EL (cell line): ENCODE measurements at regions not wholly inside any gene's neighbourhood (a gene's known extent, or its start where the extent isn't known, plus 50 kb on each side); places are given as distances from the start of the nearest gene placed in this dataset.

ENCODE experiments used
- DNase-seq: peaks from one replicate; pipeline ENCODE4 v3.0.0-alpha.2; 2016

- no peak for DNase-seq
These were observed 590.3 kb downstream of the BCL11A start for GRCh38 chr2:59963157-59963556.

- DNase-seq = no peak
These were observed 591.7 kb downstream of the BCL11A start for GRCh38 chr2:59961746-59962145.

DNA sequence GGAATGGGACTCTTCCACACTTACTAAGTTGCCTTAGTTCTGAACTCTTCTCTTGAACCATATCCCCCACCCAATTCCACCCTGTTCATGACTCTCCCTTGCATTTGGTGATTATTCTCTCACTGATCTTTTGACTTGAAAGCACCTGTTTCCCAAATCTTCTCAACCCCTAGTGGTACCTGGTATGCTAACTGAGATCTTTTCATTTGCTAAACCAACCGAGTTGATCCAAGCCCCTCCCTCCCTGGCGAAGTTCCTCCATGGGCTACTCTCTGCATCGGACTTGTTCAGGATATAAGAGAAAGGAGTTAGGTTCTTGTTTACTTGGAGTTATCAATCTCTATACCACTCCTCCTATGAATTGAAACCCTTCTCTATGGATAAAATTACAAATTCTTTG is 593.5 kb downstream of the BCL11A start:
- no peak for DNase-seq

DNA sequence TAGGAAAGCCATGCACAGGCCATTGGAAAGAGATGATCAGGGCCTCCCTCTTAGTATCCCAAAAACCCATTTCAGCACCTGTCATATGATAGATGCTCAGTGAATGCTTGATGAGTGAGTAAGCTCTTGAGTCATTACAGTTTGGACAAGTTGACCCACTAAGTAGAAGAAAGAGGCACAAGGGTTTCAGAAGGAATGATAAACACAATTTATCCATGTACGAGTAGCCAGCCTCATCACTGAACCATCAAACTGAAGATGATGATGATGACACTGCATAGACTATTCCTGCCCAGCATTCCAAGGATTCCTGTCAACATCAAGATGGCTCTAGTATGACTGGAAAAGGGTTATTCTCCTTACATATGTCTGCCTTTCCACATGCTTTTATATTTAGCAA is 596.0 kb downstream of the BCL11A start:
- DNase-seq = no peak

GRCh38 chr2:59956981-59957380 is 596.5 kb downstream of the BCL11A start:
- no peak for DNase-seq

GRCh38 chr2:59947917-59948541 is 605.4 kb downstream of the BCL11A start:
- DNase-seq = no peak

DNA sequence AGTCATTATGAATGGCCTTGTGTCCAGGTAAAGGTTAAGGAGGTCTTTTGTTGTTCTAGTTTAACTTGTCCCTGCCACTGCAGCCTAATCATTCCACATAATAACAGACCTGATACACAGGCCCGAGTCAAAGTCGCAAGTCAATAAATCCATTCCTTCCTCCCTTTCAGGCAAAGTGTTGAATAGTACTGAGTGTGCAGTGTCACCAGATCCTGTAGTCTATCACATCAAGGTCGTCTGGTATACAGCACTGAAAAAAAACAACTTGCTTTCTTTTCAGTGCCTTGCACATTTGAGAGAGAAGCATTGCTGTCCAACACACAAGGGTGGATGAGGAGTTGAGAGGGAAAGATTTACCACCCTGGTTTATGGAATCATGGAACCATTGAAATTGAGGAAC is 606.2 kb downstream of the BCL11A start:
- no peak for DNase-seq

DNA sequence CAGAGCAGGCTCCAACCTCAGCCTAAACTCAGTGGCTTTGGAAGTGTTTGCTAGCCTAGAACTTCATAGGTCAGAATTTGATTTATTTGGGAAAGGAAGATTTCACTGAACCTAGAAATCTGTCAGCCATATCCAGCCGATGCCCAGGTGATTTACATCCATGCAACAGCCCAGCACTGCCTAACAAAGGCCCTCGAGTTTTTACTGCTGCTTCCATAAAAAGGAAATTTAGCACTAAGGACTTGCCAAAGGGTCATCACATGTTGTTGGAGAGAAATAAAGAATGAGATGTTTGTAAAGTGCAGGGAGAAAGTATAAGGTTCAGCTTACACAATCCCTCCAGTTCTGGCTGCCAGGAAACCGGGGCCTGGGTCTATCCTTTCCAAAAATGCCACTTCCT is 614.2 kb downstream of the BCL11A start:
- no peak for DNase-seq

- no peak for DNase-seq
These were observed 615.3 kb downstream of the BCL11A start for GRCh38 chr2:59938181-59938580.

- no peak for DNase-seq
These were observed 617.4 kb downstream of the BCL11A start for GRCh38 chr2:59936048-59936447.

- DNase-seq = no peak
These were observed 618.4 kb downstream of the BCL11A start for GRCh38 chr2:59935005-59935404.

- no peak for DNase-seq
These were observed 619.5 kb downstream of the BCL11A start for GRCh38 chr2:59933948-59934347.

DNA sequence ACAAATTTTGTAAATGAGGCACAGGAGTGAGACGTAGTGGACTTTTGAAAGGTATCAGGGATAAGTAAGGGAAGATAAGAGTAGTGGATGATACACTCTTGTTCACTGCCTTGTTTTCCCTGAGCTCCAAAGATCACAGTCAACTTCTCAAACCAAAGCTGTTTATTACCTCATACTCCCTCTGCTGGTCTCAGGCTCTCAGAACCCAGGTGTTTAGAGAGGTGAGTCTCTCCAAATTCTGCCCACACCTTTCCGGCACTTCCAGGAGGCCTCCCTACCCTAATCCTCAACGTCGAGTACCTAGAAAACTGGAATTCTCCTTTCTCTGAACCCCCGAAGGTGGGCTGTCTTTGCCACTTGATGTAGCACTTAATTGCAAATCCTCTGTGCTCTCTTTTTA is 621.1 kb downstream of the BCL11A start:
- no peak for DNase-seq

GRCh38 chr2:59930430-59930829 is 623.0 kb downstream of the BCL11A start:
- DNase-seq = no peak

DNA sequence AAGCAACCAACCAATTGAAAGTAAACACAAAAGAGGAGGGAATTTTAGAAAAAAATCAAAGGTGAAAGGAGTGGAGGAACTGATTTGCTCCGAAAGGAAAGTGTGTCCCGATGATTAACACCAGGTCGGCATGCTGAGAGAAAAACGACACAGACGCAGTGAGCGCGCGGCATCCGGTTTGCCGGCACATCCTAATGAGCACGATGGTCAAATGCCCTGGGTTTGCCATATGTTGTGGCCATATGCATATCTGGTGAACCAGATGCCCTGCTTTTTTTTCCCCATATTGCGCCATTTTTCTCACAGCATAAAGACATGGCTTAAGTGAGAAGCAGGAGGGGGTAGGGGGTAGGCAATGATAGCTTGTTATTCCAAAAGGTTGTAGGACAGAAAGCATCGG is 626.7 kb downstream of the BCL11A start:
- no peak for DNase-seq

GRCh38 chr2:59925321-59925720 is 628.1 kb downstream of the BCL11A start:
- no peak for DNase-seq

DNA sequence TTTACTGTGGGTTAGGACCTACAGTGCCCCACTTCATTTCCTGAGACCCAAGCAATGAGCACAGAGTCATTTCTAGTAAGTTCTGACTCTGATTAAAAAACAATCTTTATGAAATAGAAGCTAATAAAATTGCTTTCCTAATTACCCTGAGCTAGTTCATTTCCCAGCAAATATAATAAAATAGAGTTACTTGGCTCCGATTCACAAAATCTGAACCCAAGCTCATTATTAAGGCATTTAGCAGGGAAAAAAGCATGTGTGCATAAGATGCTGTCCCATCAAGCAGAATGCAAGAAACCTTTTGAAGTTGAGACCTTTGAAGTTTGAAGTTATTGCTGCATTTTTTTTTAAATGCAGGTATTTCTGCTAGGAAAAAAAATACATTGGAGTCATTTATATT is 629.1 kb downstream of the BCL11A start:
- DNase-seq = no peak

DNA sequence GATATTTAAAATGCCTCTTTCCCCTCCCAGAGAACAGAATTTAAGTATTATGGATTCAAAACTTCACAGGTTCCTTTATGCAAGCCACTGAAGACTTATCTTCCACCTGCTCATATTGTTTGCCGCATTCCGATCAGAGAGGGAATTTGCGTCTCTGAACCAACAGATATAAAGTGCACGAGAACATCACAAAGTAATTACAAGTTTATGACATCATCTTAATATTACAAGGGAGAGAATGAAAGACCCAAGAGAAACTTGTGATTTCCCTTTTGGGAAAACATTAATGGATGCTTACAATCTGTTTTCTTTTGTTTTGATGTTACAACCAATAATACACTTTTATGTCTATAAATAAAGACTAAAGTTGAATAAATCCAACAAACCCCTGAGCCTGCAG is 631.0 kb downstream of the BCL11A start:
- DNase-seq = no peak

DNA sequence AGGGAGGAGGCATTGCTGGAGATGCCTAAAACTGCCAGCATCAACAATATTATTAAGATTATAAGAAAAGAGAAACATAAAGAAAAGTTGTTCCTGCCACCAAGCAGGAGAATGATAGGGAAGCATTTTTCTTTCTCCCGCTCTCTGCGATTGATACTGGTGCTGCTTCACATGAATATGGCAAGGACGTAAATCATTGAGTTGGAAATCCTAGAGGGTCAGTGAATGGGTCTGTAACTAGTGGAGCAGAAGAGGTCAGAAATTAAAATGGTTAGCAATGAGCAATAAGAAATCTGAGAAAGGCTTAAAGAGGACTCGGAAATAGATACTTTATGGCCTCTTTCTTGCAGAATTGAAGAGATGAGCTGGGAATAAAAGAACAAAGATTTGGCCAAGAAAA is 631.7 kb downstream of the BCL11A start:
- DNase-seq = no peak

- DNase-seq = no peak
These were observed 632.5 kb downstream of the BCL11A start for GRCh38 chr2:59920961-59921360.

DNA sequence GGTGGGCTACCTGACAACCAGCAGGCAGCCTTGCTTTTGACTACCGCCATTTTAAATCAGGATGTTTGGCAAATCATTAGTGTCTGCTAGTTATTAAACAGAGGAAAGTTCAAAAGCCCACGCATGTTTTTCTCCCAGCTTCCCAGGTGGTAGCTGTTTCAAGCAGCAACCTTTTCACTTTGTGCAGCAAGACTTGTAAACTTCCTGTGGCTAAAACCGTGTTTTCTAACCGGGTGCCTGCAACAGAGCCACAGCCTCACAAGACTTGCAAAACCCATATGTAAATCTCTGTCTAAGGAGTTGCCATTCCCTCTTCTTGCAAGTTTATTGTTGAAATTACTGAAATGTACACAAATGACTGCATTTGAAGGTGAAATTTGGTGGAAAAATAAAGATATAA is 633.1 kb downstream of the BCL11A start:
- DNase-seq = no peak

GRCh38 chr2:59919579-59919978 is 633.9 kb downstream of the BCL11A start:
- DNase-seq = no peak

DNA sequence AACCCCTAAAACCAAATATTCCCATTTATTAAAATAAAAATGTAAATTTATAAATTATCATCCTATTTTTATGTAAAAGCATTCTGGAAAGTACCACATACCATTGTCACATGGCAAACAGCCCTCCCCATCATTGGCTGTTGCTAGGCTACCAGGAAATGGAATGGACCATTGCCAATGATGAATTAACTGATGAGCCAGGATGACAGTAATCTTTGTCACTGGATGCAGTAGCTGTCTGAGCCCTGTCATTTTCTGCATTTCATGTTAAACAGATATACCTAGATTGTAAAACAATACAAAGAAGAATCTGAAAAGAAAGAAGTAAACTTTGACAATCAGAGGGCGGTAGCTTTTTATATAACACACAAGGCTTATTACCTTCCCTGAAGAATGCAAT is 641.4 kb downstream of the BCL11A start:
- no peak for DNase-seq

- no peak for DNase-seq
These were observed 643.3 kb downstream of the BCL11A start for GRCh38 chr2:59910166-59910565.

- DNase-seq = no peak
These were observed 644.3 kb downstream of the BCL11A start for GRCh38 chr2:59909147-59909546.

DNA sequence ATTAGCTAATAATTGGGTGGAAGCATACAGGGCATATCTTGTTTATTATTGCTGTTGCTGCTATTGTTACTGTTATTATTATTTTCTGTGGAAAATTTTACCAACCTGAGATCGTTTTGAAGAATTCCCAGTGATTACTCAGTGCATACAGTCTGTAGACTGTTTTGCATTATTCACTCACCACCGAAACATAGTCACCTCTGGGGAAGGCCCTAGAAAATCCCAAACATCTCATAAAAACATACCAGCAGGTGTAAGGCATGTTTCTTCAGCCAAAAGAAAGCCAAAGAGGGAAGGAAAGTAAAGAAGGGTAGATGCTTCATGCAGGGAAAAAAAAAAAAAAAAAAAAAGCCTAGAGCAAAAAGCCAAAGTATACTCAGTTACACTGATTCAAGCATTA is 647.7 kb downstream of the BCL11A start:
- no peak for DNase-seq
